T follicular helper cell (primary cell): ENCODE measurements at regions not wholly inside any gene's neighbourhood (a gene's known extent, or its start where the extent isn't known, plus 50 kb on each side); places are given as distances from the start of the nearest gene placed in this dataset.

ENCODE experiments used
- DNase-seq: peaks from one replicate; pipeline ENCODE4 v3.0.0-alpha.2; 2020; ENCODE audit warnings: low read depth

GRCh38 chr3:194973366-194974000 lies 287.8 kb downstream of the FAM43A start:
- no peak for DNase-seq

GRCh38 chr3:194974468-194975135 lies 288.9 kb downstream of the FAM43A start:
- DNase-seq = no peak

- no peak for DNase-seq
Observed at GRCh38 chr3:194976049-194976451, 290.4 kb downstream of the FAM43A start.

GRCh38 chr3:194976874-194977273 lies 291.2 kb downstream of the FAM43A start:
- no peak for DNase-seq

- DNase-seq = no peak
Observed at GRCh38 chr3:194977356-194977755, 291.7 kb downstream of the FAM43A start.

GRCh38 chr3:194979173-194979572 lies 291.8 kb downstream of the XXYLT1 start:
- no peak for DNase-seq

- DNase-seq = no peak
Observed at GRCh38 chr3:194982472-194982871, 288.5 kb downstream of the XXYLT1 start.

GRCh38 chr3:194983121-194983520 lies 287.8 kb downstream of the XXYLT1 start:
- DNase-seq = no peak

- no peak for DNase-seq
Observed at GRCh38 chr3:194983620-194984019, 287.3 kb downstream of the XXYLT1 start.

GRCh38 chr3:194984066-194984465 lies 286.9 kb downstream of the XXYLT1 start:
- no peak for DNase-seq

GRCh38 chr3:194984622-194985021 lies 286.3 kb downstream of the XXYLT1 start:
- DNase-seq = no peak

GRCh38 chr3:194985031-194985578 lies 285.9 kb downstream of the XXYLT1 start:
- DNase-seq = no peak

GRCh38 chr3:194986208-194987043 lies 284.5 kb downstream of the XXYLT1 start:
- DNase-seq = no peak

GRCh38 chr3:194987571-194988494 lies 283.1 kb downstream of the XXYLT1 start:
- DNase-seq = no peak

GRCh38 chr3:194988495-194989165 lies 282.3 kb downstream of the XXYLT1 start:
- no peak for DNase-seq

GRCh38 chr3:194989241-194989640 lies 281.7 kb downstream of the XXYLT1 start:
- DNase-seq = no peak

- DNase-seq = no peak
Observed at GRCh38 chr3:194990454-194991337, 280.3 kb downstream of the XXYLT1 start.

- DNase-seq = no peak
Observed at GRCh38 chr3:194991338-194991654, 279.7 kb downstream of the XXYLT1 start.

GRCh38 chr3:194993896-194994295 lies 277.1 kb downstream of the XXYLT1 start:
- no peak for DNase-seq

GRCh38 chr3:194994551-194994981 lies 276.4 kb downstream of the XXYLT1 start:
- DNase-seq = no peak
